HEK293 (cell line): ENCODE measurements at regions not wholly inside any gene's neighbourhood (a gene's known extent, or its start where the extent isn't known, plus 50 kb on each side); places are given as distances from the start of the nearest gene placed in this dataset.

ENCODE experiments used
- CTCF ChIA-PET: fragments of 350-600 bp; formaldehyde crosslinking; extraction: SDS; loops from one replicate; lab custom pipeline; 2021; ENCODE audit warnings: antibody characterized with exemption; lab: Yijun Ruan, JAX
- POLR2A ChIA-PET: fragments of 300-600 bp; formaldehyde crosslinking; extraction: SDS; loops from one replicate; lab custom pipeline; 2020; ENCODE audit warnings: antibody characterized with exemption, inconsistent platforms; lab: Yijun Ruan, JAX
- H3K27ac ChIP-seq: fragments of 200-500 bp; sonication (Bioruptor generic); 2 replicates; pipeline ENCODE4 v1.5.1; 2014; ENCODE audit warnings: low read depth, low read length, control low read depth, inconsistent platforms; ENCODE audit errors: extremely low read depth
- H3K36me3 ChIP-seq, 2 experiments: fragments of 200-500 bp in 1 of 2; sonication (Bioruptor generic) in 1 of 2; 1 replicate in 1 of 2; 2 replicates in 1 of 2; pipeline ENCODE4 v1.5.1; 2014 to 2017; ENCODE audit warnings: inconsistent platforms in 2 of 2, low read length in 2 of 2; ENCODE audit not compliant: control insufficient read depth in 2 of 2, insufficient read depth in 1 of 2
- H3K4me1 ChIP-seq: fragments of 200-500 bp; sonication (Bioruptor generic); 2 replicates; pipeline ENCODE4 v1.5.1; 2014; ENCODE audit warnings: mild to moderate bottlenecking, low read length, inconsistent platforms; ENCODE audit not compliant: control insufficient read depth, insufficient read depth
- H3K4me3 ChIP-seq: 2 replicates; pipeline ENCODE4 v1.5.1; 2011; ENCODE audit warnings: low read depth, mild to moderate bottlenecking, control low read depth, low read length, moderate library complexity
- H3K9me3 ChIP-seq: fragments of 200-500 bp; sonication (Bioruptor generic); 2 replicates; pipeline ENCODE4 v1.5.1; 2014; ENCODE audit warnings: low read depth, low read length, inconsistent platforms; ENCODE audit not compliant: control insufficient read depth, insufficient read depth
- EGR2 ChIP-seq: fragments of 450-650 bp; formaldehyde crosslinking; IDR thresholded peaks from 2 replicates; pipeline ENCODE4 v1.5.1; 2016; ENCODE audit warnings: low read depth, missing biosample characterization, missing genetic modification characterization
- GFI1B ChIP-seq: fragments of 450-650 bp; formaldehyde crosslinking; IDR thresholded peaks from 2 replicates; pipeline ENCODE4 v1.5.1; 2016; ENCODE audit warnings: missing biosample characterization, missing genetic modification characterization
- HOXA7 ChIP-seq: sonication (generic); formaldehyde crosslinking; IDR thresholded peaks from 2 replicates; pipeline ENCODE4 v1.8.1; 2022; ENCODE audit warnings: missing genetic modification reagents, borderline replicate concordance
- HOXC10 ChIP-seq: sonication (generic); formaldehyde crosslinking; IDR thresholded peaks from 2 replicates; pipeline ENCODE4 v1.8.1; 2023; ENCODE audit warnings: mild to moderate bottlenecking, missing genetic modification reagents
- KLF9 ChIP-seq: fragments of 450-650 bp; formaldehyde crosslinking; IDR thresholded peaks from 2 replicates; pipeline ENCODE4 v1.5.1; 2016; ENCODE audit warnings: missing biosample characterization, missing genetic modification characterization, low read depth
- MZF1 ChIP-seq: fragments of 450-650 bp; formaldehyde crosslinking; IDR thresholded peaks from 2 replicates; pipeline ENCODE4 v1.5.1; 2017; ENCODE audit warnings: missing biosample characterization, missing genetic modification characterization, borderline replicate concordance
- OSR2 ChIP-seq: fragments of 450-650 bp; formaldehyde crosslinking; IDR thresholded peaks from 2 replicates; pipeline ENCODE4 v1.5.1; 2016; ENCODE audit warnings: missing biosample characterization, missing genetic modification characterization
- SCRT1 ChIP-seq: fragments of 450-650 bp; formaldehyde crosslinking; IDR thresholded peaks from 2 replicates; pipeline ENCODE4 v1.5.1; 2016; ENCODE audit warnings: missing biosample characterization, missing genetic modification characterization, borderline replicate concordance
- WT1 ChIP-seq: fragments of 450-650 bp; formaldehyde crosslinking; IDR thresholded peaks from 2 replicates; pipeline ENCODE4 v1.5.1; 2016; ENCODE audit warnings: missing biosample characterization, missing genetic modification characterization
- ZBTB1 ChIP-seq: fragments of 450-650 bp; formaldehyde crosslinking; IDR thresholded peaks from 2 replicates; pipeline ENCODE4 v1.5.1; 2016; ENCODE audit warnings: missing biosample characterization, missing genetic modification characterization
- ZBTB7A ChIP-seq: fragments of 450-650 bp; formaldehyde crosslinking; IDR thresholded peaks from 2 replicates; pipeline ENCODE4 v1.5.1; 2016; ENCODE audit warnings: low read depth, missing biosample characterization, missing genetic modification characterization
- ZNF132 ChIP-seq: fragments of 450-650 bp; formaldehyde crosslinking; IDR thresholded peaks from 2 replicates; pipeline ENCODE4 v1.5.1; 2017; ENCODE audit warnings: missing biosample characterization, missing genetic modification characterization, borderline replicate concordance
- ZNF175 ChIP-seq: fragments of 450-650 bp; formaldehyde crosslinking; IDR thresholded peaks from 2 replicates; pipeline ENCODE4 v1.5.1; 2016; ENCODE audit warnings: missing biosample characterization, missing genetic modification characterization
- ZNF202 ChIP-seq: fragments of 450-650 bp; formaldehyde crosslinking; IDR thresholded peaks from 2 replicates; pipeline ENCODE4 v1.5.1; 2016; ENCODE audit warnings: missing biosample characterization, missing genetic modification characterization, borderline replicate concordance
- ZNF221 ChIP-seq: fragments of 450-650 bp; formaldehyde crosslinking; IDR thresholded peaks from 2 replicates; pipeline ENCODE4 v1.5.1; 2017; ENCODE audit warnings: missing biosample characterization, missing genetic modification characterization, borderline replicate concordance
- ZNF292 ChIP-seq: fragments of 450-650 bp; formaldehyde crosslinking; IDR thresholded peaks from 2 replicates; pipeline ENCODE4 v1.5.1; 2016; ENCODE audit warnings: low read depth, missing biosample characterization, missing genetic modification characterization, borderline replicate concordance
- ZNF354C ChIP-seq: fragments of 450-650 bp; formaldehyde crosslinking; IDR thresholded peaks from 2 replicates; pipeline ENCODE4 v1.5.1; 2016; ENCODE audit warnings: missing biosample characterization, missing genetic modification characterization, low read depth, borderline replicate concordance
- ZNF426 ChIP-seq: fragments of 450-650 bp; formaldehyde crosslinking; IDR thresholded peaks from 2 replicates; pipeline ENCODE4 v1.5.1; 2017; ENCODE audit warnings: missing biosample characterization, missing genetic modification characterization, mild to moderate bottlenecking, inconsistent platforms, moderate library complexity
- ZNF433 ChIP-seq: fragments of 450-650 bp; formaldehyde crosslinking; IDR thresholded peaks from 2 replicates; pipeline ENCODE4 v1.5.1; 2016; ENCODE audit warnings: missing biosample characterization, missing genetic modification characterization, low read depth
- ZNF596 ChIP-seq: fragments of 450-650 bp; IDR thresholded peaks from 2 replicates; pipeline ENCODE4 v1.5.0; 2018; ENCODE audit warnings: missing biosample characterization, mild to moderate bottlenecking, missing genetic modification characterization, moderate library complexity
- ZNF621 ChIP-seq: fragments of 450-650 bp; formaldehyde crosslinking; IDR thresholded peaks from 2 replicates; pipeline ENCODE4 v1.5.1; 2017; ENCODE audit warnings: missing biosample characterization, missing genetic modification characterization
- ZNF626 ChIP-seq: fragments of 450-650 bp; sonication (Bioruptor Pico); formaldehyde crosslinking; IDR thresholded peaks from 2 replicates; pipeline ENCODE4 v1.5.1; 2018; ENCODE audit warnings: missing biosample characterization, missing genetic modification characterization, inconsistent platforms
- ZNF658 ChIP-seq: fragments of 450-650 bp; formaldehyde crosslinking; IDR thresholded peaks from 2 replicates; pipeline ENCODE4; 2016; ENCODE audit warnings: missing biosample characterization, missing genetic modification characterization
- ZNF670 ChIP-seq: fragments of 450-650 bp; formaldehyde crosslinking; IDR thresholded peaks from 2 replicates; pipeline ENCODE4 v1.5.1; 2016; ENCODE audit warnings: missing biosample characterization, missing genetic modification characterization, low read depth
- TF ChIP-seq, protein P1 (sequence below): fragments of 450-650 bp; formaldehyde crosslinking; IDR thresholded peaks from 2 replicates; pipeline ENCODE4 v1.5.1; 2016; ENCODE audit warnings: missing biosample characterization, missing genetic modification characterization
- TF ChIP-seq, protein P2 (sequence below): fragments of 450-650 bp; formaldehyde crosslinking; IDR thresholded peaks from 2 replicates; pipeline ENCODE4 v1.5.1; 2016; ENCODE audit warnings: missing biosample characterization, missing genetic modification characterization

DNA sequence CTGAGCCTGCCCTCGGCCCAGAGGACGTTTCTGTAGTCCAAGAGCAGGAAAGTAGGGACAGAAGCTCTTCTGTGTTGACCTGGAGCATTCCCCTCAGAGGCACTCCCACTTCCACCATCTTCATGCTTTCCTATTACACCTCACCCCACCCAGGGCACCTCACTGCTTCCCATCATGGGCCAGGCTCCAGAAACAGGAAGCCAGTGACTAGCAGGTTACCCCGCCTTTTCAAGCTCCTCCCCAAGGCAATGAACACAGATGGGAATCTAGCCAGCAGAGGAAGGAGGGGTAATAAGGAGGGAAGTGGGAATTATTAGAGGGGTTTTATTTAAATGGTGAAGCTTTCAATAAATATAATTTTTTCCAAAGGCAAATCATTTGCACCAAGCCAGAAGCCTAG is 308.8 kb upstream of the MGAT5 start (continued):
- TF ChIP-seq HOXA7 (CRISPR knock-in tag): no peak
- no peak for TF ChIP-seq HOXC10 (CRISPR knock-in tag)
- TF ChIP-seq ZNF132 (tag by site-specific recombination): no peak
- no peak for TF ChIP-seq ZNF175

DNA sequence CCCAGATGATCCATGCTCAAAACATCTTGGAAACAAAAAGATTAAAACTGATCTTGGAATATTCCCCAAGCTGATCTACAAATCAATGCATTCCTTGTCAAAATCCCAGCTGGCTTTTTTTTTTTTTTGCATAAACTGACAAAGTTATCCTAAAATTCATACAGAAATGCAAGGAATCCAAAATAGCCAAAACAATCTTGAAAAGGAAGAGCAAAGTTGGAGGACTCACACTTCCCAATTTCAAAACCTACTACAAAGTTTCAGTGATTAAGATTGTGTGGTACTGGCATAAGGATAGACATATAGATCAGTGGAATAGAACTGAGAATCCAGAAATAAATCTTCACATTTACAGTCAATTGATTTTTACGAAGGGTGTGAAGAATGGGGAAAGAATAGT is 306.8 kb upstream of the MGAT5 start:
- TF ChIP-seq MZF1 (no peak), ZNF354C (tag by site-specific recombination) (no peak), KLF9 (no peak)
- H3K4me3 ChIP-seq: no peak overlapping the region
- no peaks in the 10 kb centered on the region for H3K36me3 ChIP-seq
- no peaks in the 10 kb centered on the region for H3K9me3 ChIP-seq
- ChIA-PET CTCF (interaction anchor here (0.7 to 1.0 kb wide), 2 partner anchors 19 to 171 kb away, joined by 3 read pairs; no protein-coding TSS in a partner anchor), POLR2A (no interaction called here)
- no peak overlapping the region for H3K27ac ChIP-seq
- H3K4me1 ChIP-seq: no peaks in the 10 kb centered on the region

DNA sequence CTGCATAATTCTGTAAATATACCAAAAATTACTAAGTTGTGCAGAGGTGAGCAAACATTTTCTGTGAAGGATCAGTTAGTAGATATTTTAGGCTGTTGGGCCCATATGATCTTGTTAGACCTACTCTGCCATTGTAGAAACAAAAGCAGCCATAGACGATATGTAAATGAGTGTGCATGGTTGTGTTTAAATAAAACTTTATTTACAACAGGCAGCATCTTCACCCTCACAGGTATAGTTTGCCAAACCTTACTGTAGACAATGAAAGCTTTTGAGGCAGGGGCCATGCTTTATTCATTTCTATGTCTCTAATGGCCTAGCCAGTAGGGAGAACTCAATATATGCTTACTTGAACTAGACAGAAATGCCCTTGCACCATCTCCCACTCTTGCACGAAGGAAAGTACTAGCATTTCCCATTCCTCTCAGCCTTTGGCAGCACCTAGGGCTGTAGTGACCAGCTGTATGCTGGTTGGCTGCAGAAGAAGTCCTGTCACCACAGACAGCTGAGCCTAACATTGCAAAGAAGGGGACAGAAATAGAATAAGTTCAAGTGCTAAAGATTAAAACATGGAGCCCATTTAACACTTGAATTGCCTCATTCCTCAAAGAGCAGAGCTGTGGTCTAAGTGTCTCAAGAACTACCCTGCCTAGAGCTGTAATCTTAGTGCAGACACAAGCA is 305.1 kb upstream of the MGAT5 start:
- TF ChIP-seq ZNF433 (tag by site-specific recombination) (no peak), ZNF292 (tag by site-specific recombination) (no peak), SCRT1 (no peak), ZNF596 (tag by site-specific recombination) (no peak), ZNF621 (no peak), ZNF658 (tag by site-specific recombination) (no peak), GFI1B (tag by site-specific recombination) (no peak), WT1 (no peak), ZBTB1 (tag by site-specific recombination) (no peak), ZBTB7A (no peak), EGR2 (no peak), ZNF221 (tag by site-specific recombination) (no peak), ZNF670 (tag by site-specific recombination) (no peak), ZNF426 (tag by site-specific recombination) (no peak), OSR2 (tag by site-specific recombination) (no peak), ZNF202 (no peak), ZNF626 (tag by site-specific recombination) (no peak)
- TF ChIP-seq, protein P1, sequence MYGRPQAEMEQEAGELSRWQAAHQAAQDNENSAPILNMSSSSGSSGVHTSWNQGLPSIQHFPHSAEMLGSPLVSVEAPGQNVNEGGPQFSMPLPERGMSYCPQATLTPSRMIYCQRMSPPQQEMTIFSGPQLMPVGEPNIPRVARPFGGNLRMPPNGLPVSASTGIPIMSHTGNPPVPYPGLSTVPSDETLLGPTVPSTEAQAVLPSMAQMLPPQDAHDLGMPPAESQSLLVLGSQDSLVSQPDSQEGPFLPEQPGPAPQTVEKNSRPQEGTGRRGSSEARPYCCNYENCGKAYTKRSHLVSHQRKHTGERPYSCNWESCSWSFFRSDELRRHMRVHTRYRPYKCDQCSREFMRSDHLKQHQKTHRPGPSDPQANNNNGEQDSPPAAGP (tag by site-specific recombination): no peak
- TF ChIP-seq, protein P2, sequence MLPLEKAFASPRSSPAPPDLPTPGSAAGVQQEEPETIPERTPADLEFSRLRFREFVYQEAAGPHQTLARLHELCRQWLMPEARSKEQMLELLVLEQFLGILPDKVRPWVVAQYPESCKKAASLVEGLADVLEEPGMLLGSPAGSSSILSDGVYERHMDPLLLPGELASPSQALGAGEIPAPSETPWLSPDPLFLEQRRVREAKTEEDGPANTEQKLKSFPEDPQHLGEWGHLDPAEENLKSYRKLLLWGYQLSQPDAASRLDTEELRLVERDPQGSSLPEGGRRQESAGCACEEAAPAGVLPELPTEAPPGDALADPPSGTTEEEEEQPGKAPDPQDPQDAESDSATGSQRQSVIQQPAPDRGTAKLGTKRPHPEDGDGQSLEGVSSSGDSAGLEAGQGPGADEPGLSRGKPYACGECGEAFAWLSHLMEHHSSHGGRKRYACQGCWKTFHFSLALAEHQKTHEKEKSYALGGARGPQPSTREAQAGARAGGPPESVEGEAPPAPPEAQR: no peak
- CTCF ChIA-PET: interaction anchor here (0.7 kb wide), 1 partner anchor 974 kb away, joined by 3 read pairs; no protein-coding TSS in a partner anchor
- Histone ChIP-seq H3K4me1 (no peaks in the 10 kb centered on the region), H3K27ac (no peak overlapping the region), H3K9me3 (no peaks in the 10 kb centered on the region), H3K4me3 (no peak overlapping the region), H3K36me3 (no peaks in the 10 kb centered on the region)
- POLR2A ChIA-PET: no interaction called here
